Left renal pelvis (tissue), 4 donors: ENCODE measurements at regions not wholly inside any gene's neighbourhood (a gene's known extent, or its start where the extent isn't known, plus 50 kb on each side); places are given as distances from the start of the nearest gene placed in this dataset.

Experiments used
- DNase-seq, 4 donors: peaks; one replicate each; pipeline ENCODE4 v3.0.0-alpha.2; 2013; ENCODE audit warnings: low read depth in 4 of 4, low spot score in 3 of 4

DNA sequence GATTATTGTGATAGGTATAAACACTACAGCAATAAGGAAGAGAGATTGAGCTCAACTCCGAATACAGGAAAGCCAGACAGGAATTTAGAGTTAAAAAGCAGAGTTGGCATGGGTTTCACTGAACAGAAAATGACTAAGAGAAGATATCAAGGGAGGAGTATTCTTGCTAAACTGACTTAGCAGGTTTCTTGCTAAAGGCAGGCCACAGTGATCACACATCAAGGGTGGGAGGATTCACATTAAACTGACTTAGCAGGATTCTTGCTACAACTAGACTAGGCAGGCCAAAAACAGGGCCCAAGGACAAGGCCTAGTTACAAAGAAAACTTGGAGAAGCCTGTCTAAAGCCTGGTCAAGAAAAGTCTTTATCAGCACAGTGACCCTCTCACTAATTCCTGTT lies 195.1 kb downstream of the MAGEB5 start:
- no peak for DNase-seq

DNA sequence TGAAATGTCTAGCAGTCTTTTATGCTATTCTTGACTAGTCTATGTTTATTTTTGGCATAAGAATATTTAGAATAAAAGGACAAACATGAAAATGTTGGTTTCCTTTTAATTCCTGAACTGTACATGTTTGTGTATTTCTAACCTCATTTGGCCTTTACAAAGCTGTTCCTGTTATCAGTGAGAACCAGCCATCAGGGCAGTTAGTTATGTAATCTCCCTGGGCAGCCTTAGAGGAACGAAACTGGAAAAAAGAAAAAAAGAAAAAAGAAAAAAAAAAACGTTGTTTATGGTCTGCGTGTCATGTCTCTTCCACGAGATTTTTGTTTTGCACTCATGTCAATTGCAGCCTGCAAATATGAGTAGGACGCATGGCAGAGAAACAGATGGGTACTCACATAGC lies 193.7 kb downstream of the MAGEB5 start:
- DNase-seq: no peak

DNA sequence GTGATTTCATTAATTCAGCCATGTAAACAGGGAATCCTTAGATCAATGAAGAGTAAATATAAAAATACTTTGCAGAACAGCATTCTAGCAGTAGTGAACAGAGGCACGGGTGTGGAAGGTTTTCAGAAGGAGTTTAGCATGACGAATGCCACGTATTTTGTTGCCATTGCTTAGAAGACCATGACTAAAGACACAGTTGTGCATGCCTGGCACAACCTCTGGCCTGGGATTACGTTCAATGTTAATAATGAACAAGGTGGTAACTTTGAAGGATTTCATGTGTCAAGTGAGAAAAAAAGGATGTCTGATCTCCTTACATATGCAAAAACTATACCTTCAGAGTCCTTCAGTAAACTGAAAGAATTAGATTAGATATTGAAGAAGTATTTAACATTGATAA lies 171.9 kb downstream of the MAGEB5 start:
- DNase-seq: no peak

DNA sequence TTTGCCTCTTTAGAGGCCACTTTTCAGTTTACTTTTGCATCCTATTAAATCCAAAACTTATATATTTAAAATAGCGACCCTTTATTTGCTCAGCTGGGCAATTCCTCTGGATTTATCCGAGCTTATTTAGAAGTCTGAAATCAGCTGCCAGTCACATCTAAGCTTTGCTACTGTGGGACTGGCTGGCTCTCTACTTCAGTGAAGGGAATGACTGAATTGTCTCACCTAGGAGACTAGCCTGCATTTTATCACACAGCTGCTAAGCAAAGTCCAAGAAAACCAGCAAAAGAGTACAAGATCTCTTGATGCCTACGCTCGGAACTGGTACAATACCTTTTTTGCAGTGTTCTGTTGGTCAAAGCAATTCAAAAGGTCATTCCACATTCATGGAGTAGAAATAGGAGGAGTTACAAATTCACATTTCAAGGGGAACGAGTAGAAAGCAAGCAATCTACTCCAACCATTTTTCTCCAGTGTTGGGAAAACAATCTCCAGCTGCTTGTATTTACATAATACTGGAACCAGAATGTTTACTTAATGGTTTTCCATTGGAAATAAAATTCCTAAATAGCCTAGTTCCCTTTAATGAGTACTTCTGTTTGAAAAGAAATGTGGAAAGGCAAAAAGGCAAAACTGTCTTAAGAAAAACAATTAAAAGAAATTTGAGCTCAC lies 160.2 kb downstream of the MAGEB5 start:
- DNase-seq: no peak

DNA sequence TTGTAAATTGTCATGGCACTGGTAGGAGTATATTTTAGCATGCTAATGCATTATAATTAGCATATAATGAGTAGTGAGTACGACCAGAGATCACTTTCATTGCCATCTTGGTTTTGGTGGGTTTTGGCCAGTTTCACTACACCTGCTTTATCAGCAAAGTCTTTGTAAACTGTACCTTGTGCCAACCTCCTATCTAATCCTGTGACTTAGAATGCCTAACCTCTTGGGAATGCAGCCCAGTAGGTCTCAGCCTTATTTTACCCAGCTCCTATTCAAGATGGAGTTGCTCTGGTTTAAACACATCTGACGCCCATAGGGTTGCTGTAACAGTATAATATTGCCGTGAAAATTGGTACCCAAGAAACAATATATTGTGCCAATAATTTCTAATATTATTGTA lies 159.4 kb downstream of the MAGEB5 start:
- DNase-seq: no peak

DNA sequence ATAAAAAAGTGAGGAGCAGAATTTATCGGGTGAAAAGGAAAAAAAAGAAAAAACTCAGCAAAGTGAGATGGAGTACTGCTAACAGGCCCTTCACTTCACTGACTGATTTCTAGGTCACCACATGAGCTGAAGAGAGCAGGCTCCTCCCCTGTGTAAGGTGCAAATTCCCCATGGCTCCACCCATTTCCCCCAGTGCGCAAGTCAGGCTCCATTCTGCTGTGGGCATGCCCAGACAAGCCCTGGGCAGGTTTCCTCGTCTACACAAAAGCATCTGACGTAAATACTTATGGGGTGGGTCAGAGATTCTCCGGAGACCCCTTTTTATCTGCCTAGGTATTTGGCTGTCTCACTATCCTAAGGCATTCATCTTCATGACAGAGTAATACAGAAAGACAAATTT lies 157.9 kb downstream of the MAGEB5 start:
- no peak for DNase-seq

DNA sequence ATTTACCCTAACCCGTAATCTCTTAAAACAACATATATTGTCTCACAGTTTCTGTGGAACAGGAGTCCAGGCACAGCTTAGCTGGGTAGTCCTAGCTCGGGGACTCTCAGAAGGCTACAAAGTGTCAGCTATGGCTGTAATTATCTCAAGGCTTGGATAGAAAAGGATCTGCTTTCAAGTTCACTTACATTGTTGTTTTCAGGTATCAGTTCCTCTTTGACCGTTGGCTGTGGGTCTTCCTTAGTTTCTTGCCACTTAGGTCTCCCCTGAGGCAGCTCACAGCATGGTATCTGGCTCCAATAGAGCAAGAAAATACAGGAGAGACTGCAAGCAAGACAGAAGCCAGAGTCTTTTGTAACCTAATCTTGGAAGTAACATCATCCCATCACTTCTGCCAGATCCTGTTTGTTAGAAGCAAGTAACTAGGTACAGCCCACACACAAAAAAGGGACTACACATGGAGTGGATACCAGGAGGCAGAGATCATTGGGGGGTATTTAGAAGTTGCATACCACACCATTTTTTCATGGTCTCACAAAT lies 137.0 kb downstream of the MAGEB5 start:
- no peak for DNase-seq

DNA sequence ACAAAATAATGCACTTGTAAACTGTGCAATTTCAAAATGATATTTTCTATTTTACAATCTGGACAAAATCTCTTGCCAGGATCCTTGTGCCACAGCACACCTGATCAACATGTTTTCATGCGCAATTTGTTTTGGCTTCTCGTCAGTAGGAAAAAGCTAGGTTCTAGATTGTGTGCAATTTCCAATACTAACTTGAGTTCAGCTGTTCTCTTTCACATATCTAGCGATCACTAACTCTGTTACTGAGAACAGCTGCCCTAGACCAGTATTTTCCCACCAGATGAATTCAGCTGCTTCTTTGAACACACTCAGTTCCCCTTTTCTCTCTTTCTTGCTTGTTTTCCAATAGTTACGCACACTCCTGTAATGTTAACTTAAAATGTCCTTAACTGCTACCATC lies 131.2 kb downstream of the MAGEB5 start:
- no peak for DNase-seq

DNA sequence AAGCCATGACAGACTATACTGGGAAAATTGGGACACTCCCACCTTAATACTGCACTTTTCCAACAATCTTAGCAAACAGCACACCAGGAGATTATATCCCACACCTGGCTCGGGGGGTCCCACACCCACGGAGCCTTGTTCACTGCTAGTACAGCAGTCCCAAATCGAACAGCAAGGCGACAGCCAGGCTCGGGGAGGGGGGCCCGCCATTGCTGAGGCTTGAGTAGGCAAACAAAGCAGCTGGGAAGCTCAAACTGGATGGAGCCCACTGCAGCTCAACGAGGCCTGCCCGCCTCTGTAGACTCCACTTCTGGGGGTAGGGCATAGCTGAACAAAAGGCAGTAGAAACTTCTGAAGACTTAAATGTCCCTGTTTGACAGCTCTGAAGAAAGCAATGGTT lies 118.3 kb downstream of the MAGEB5 start:
- DNase-seq: no peak

DNA sequence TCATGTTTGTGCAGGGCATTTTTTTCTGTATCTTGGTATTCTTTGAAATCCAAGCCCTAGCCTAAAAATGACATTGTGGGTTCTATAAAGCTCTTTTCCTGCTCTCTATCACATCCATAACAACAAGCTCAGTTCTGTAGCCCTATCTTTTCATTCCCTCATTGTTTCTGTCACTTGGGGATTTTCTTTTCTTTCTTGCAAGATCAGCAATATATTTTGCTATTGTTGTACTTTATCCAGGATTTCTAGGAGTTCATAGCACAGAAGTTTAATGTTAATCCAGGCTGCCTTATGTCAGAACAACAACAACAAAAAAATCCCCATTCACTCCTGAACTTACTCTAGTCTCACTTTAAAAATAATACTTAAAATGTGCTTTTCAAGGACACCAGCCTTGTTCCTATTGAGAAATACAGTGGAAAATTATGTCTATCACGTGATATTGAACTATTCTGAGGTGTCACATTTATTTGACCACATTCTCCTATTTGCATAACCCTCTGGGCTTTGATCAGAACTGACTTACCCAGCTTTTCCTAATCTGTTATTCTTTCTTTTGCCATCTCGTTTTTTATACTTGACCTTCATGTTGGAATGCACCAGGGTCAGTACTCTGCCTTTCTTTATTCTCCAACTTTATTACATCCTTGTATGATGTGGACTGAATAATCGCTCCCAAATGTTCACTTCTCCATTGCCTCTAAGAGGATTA lies 112.8 kb downstream of the MAGEB5 start:
- DNase-seq: no peak

DNA sequence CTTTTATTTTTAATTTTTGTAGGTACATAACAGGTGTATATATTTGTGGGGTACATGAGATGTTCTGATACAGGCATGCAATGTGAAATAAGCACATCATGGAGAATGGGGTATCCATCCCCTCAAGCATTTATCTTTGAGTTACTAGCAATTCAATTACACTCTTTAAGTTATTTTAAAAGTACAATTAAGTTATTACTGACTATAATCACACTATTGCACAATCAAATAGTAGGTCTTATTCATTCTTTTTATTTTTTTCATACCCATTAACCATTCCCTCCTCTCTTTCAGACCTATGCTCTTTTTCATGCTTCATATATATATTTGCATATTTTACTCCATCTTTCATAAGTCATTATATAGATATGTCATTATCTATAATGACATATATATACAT lies 93.3 kb downstream of the MAGEB5 start:
- no peak for DNase-seq

DNA sequence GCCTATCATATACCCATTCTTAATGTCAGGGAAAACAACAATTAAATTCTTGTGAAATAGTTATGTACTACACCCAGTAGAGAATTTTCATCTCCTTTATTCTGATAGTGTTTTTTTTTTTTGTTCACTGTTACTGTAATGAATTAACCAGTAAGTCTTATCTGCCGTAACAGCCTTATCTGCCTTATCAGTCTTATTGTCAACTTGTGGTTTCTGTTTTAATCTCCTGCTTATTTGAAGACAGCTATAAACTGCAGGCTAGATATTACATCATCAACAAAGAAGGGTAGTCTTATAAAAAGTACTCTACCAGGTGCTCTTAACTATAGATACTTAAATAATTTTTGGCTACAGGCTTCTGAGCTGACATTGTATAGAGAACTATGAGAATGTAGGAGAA lies 79.5 kb downstream of the MAGEB5 start:
- no peak for DNase-seq

DNA sequence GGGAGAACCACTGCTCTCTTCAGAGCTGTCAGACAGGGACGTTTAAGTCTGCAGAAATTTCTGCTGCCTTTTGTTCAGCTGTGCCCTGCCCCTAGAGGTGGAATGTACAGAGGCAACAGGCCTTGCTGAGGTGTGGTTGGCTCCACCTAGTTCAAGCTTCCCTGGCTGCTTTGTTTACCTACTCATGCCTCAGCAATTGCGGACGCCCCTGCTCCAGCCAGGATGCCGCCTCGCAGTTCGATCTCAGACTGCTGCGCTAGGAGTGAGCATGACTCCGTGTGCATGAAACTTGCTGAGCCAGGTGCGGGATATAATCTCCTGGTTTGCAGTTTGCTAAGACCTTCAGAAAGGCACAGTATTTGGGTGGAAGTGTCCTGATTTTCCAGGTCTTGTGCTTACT lies 70.9 kb downstream of the MAGEB5 start:
- no peak for DNase-seq
